Activated CD8-positive, alpha-beta memory T cell treated with anti-CD3 and anti-CD28 coated beads for 24 hours (primary cell): ENCODE measurements at regions not wholly inside any gene's neighbourhood (a gene's known extent, or its start where the extent isn't known, plus 50 kb on each side); places are given as distances from the start of the nearest gene placed in this dataset.
"Not testable (repeated sequence)": the region's sequence is repeated elsewhere in the genome, so short reads cannot be mapped to it uniquely, and the experiment has no call there.

Experiments
- DNase-seq: peaks from one replicate; pipeline ENCODE4 v3.0.0-alpha.2; 2020

- not testable (repeated sequence) for DNase-seq
Observed at GRCh38 chr2:37722971-37723370, 51.5 kb upstream of the CDC42EP3 start.

GRCh38 chr2:37730037-37730818 lies 58.8 kb upstream of the CDC42EP3 start:
- DNase-seq = no peak

- DNase-seq = not testable (repeated sequence)
Observed at GRCh38 chr2:37732412-37732811, 61.0 kb upstream of the CDC42EP3 start.

GRCh38 chr2:37733251-37733650 lies 61.8 kb upstream of the CDC42EP3 start:
- no peak for DNase-seq

GRCh38 chr2:37733955-37734354 lies 62.5 kb upstream of the CDC42EP3 start:
- not testable (repeated sequence) for DNase-seq

- DNase-seq = not testable (repeated sequence)
Observed at GRCh38 chr2:37734891-37735523, 63.6 kb upstream of the CDC42EP3 start.

GRCh38 chr2:37735524-37735910 lies 64.1 kb upstream of the CDC42EP3 start:
- DNase-seq = not testable (repeated sequence)

- DNase-seq = no peak
Observed at GRCh38 chr2:37737507-37737906, 66.1 kb upstream of the CDC42EP3 start.

- DNase-seq = no peak
Observed at GRCh38 chr2:37738266-37738885, 66.9 kb upstream of the CDC42EP3 start.

- no peak for DNase-seq
Observed at GRCh38 chr2:37739153-37739552, 67.7 kb upstream of the CDC42EP3 start.

GRCh38 chr2:37740164-37740739 lies 68.8 kb upstream of the CDC42EP3 start:
- no peak for DNase-seq

- DNase-seq = no peak
Observed at GRCh38 chr2:37742286-37742685, 70.8 kb upstream of the CDC42EP3 start.

- no peak for DNase-seq
Observed at GRCh38 chr2:37744010-37744409, 72.6 kb upstream of the CDC42EP3 start.

GRCh38 chr2:37744961-37745360 lies 73.5 kb upstream of the CDC42EP3 start:
- DNase-seq = not testable (repeated sequence)

GRCh38 chr2:37746011-37746410 lies 74.6 kb upstream of the CDC42EP3 start:
- not testable (repeated sequence) for DNase-seq

- no peak for DNase-seq
Observed at GRCh38 chr2:37746883-37747282, 75.4 kb upstream of the CDC42EP3 start.

- DNase-seq = no peak
Observed at GRCh38 chr2:37748541-37748940, 77.1 kb upstream of the CDC42EP3 start.

- not testable (repeated sequence) for DNase-seq
Observed at GRCh38 chr2:37750286-37750685, 78.8 kb upstream of the CDC42EP3 start.

GRCh38 chr2:37752766-37753165 lies 81.3 kb upstream of the CDC42EP3 start:
- no peak for DNase-seq

GRCh38 chr2:37753758-37754157 lies 82.3 kb upstream of the CDC42EP3 start:
- no peak for DNase-seq

- DNase-seq = not testable (repeated sequence)
Observed at GRCh38 chr2:37755961-37756559, 84.6 kb upstream of the CDC42EP3 start.

- not testable (repeated sequence) for DNase-seq
Observed at GRCh38 chr2:37757456-37757855, 86.0 kb upstream of the CDC42EP3 start.

- not testable (repeated sequence) for DNase-seq
Observed at GRCh38 chr2:37758141-37758601, 86.7 kb upstream of the CDC42EP3 start.
